ENCODE measurements at regions not wholly inside any gene's neighbourhood (a gene's known extent, or its start where the extent isn't known, plus 50 kb on each side); places are given as distances from the start of the nearest gene placed in this dataset.

- no peak for TF ChIP-seq ETS1 (CRISPR knock-in tag; IDR thresholded peaks at IDR 0.05)
- TF ChIP-seq PRDM10 (CRISPR knock-in tag; IDR thresholded peaks at IDR 0.05; ENCODE audit: low read depth), result no peak
- TF ChIP-seq FOSL1 (CRISPR knock-in tag; IDR thresholded peaks at IDR 0.05; ENCODE audit: borderline replicate concordance), result no peak
- no peak for TF ChIP-seq PRPF4 (IDR thresholded peaks at IDR 0.05; ENCODE audit: low read depth, low read length, poor library complexity, severe bottlenecking)
- no peak for TF ChIP-seq SIN3B (IDR thresholded peaks at IDR 0.05; ENCODE audit: low read length)
- no peak for TF ChIP-seq SMAD1 (CRISPR knock-in tag; IDR thresholded peaks at IDR 0.05; ENCODE audit: borderline replicate concordance, low read depth)
- TF ChIP-seq ZNF709 (CRISPR knock-in tag; IDR thresholded peaks at IDR 0.05), result no peak
- TF ChIP-seq MLLT10 (CRISPR knock-in tag; IDR thresholded peaks at IDR 0.05), result no peak
- no peak for TF ChIP-seq FLYWCH1 (CRISPR knock-in tag; IDR thresholded peaks at IDR 0.05)
- peak; percentile 44; the same call in 1 of the 2 replicates for TF ChIP-seq HOXA3 (CRISPR knock-in tag; IDR thresholded peaks at IDR 0.05)
- no peak for TF ChIP-seq ZFP90 (CRISPR knock-in tag; IDR thresholded peaks at IDR 0.05; ENCODE audit: borderline replicate concordance)
- TF ChIP-seq ZNF260 (CRISPR knock-in tag; IDR thresholded peaks at IDR 0.05; ENCODE audit: borderline replicate concordance, low read depth), result no peak
- TF ChIP-seq SRF (IDR thresholded peaks at IDR 0.05; ENCODE audit: low read depth, low read length), result no peak
- no peak for TF ChIP-seq RNF219 (CRISPR knock-in tag; IDR thresholded peaks at IDR 0.05)
- TF ChIP-seq KDM5B (CRISPR knock-in tag; IDR thresholded peaks at IDR 0.05; ENCODE audit: borderline replicate concordance), result no peak
- peak; percentile 89 for TF ChIP-seq FOXP4 (CRISPR knock-in tag; IDR thresholded peaks at IDR 0.05)
- TF ChIP-seq CBX1 (IDR thresholded peaks at IDR 0.05; ENCODE audit: low read depth), result no peak
- TF ChIP-seq MBNL3 (CRISPR knock-in tag; conservative IDR thresholded peaks at IDR 0.05), result no peak
- TF ChIP-seq BCL3 (CRISPR knock-in tag; IDR thresholded peaks at IDR 0.05), result no peak
Measured at GRCh38 chr1:101291562-101292380, 55.0 kb downstream of the S1PR1 start (continued).

Measured in HepG2 (cell line).